Naive thymus-derived CD4-positive, alpha-beta T cell (primary cell): ENCODE measurements at regions not wholly inside any gene's neighbourhood (a gene's known extent, or its start where the extent isn't known, plus 50 kb on each side); places are given as distances from the start of the nearest gene placed in this dataset.

Experiments used
- ATAC-seq: fragments of 150-1000 bp; cut with Tn5 transposase; 2 replicates; pipeline ENCODE4 v1.10.0; 2021; ENCODE audit warnings: mild to moderate bottlenecking, moderate library complexity
- CTCF ChIA-PET: fragments of 350-600 bp; sonication (Branson Sonifier 250); formaldehyde crosslinking; loops from one replicate; lab custom pipeline; 2021; ENCODE audit warnings: antibody characterized with exemption; lab: Charles Lee
- POLR2A ChIA-PET: fragments of 350-600 bp; sonication (Branson Sonifier 250); formaldehyde crosslinking; loops from one replicate; lab custom pipeline; 2021; ENCODE audit warnings: antibody characterized with exemption, inconsistent platforms; lab: Charles Lee
- DNase-seq, 9 donors: peaks; one replicate each; pipeline versions ENCODE4 v3.0.0 to v3.0.0-alpha.2; 2020 to 2022; ENCODE audit warnings: mixed read lengths in 1 of 9
- H3K27ac ChIP-seq: one replicate; pipeline ENCODE4 v1.7.0; 2013; ENCODE audit warnings: mild to moderate bottlenecking, low read depth, low read length, moderate library complexity
- H3K27me3 ChIP-seq, 2 donors: one replicate each; pipeline ENCODE4 v1.7.0; 2013; ENCODE audit warnings: low read length in 2 of 2, mild to moderate bottlenecking in 2 of 2, moderate library complexity in 2 of 2; ENCODE audit not compliant: control insufficient read depth in 2 of 2, insufficient read depth in 2 of 2
- H3K36me3 ChIP-seq, 3 experiments: 1 replicate in 2 of 3; 2 replicates in 1 of 3; pipeline ENCODE4 v1.7.0; 2013; ENCODE audit warnings: low read length in 3 of 3, mild to moderate bottlenecking in 3 of 3, moderate library complexity in 1 of 3; ENCODE audit not compliant: insufficient read depth in 3 of 3, control insufficient read depth in 2 of 3
- H3K4me1 ChIP-seq, 2 donors: one replicate each; pipeline ENCODE4 v1.7.0; 2013; ENCODE audit warnings: low read length in 2 of 2, mild to moderate bottlenecking in 2 of 2, moderate library complexity in 1 of 2; ENCODE audit not compliant: control insufficient read depth in 2 of 2, insufficient read depth in 2 of 2
- H3K4me3 ChIP-seq: 2 replicates; pipeline ENCODE4 v1.7.0; 2013; ENCODE audit warnings: mild to moderate bottlenecking, low read length
- H3K9me3 ChIP-seq, 3 experiments: 1 replicate in 2 of 3; 2 replicates in 1 of 3; pipeline ENCODE4 v1.7.0; 2013; ENCODE audit warnings: low read length in 3 of 3; ENCODE audit not compliant: control insufficient read depth in 2 of 3
- H3K27ac Mint-ChIP-seq, 9 donors: one replicate each; pipeline ENCODE4 v1.8.0; 2020 to 2022; ENCODE audit warnings: mixed read lengths in 9 of 9, mild to moderate bottlenecking in 8 of 9, moderate library complexity in 5 of 9, inconsistent platforms in 2 of 9
- H3K27me3 Mint-ChIP-seq, 5 donors: one replicate each; pipeline ENCODE4 v1.8.0; 2021 to 2022; ENCODE audit warnings: mixed read lengths in 5 of 5, mild to moderate bottlenecking in 1 of 5
- H3K36me3 Mint-ChIP-seq, 5 donors: one replicate each; pipeline ENCODE4 v1.8.0; 2020 to 2022; ENCODE audit warnings: mixed read lengths in 5 of 5, mild to moderate bottlenecking in 3 of 5, inconsistent platforms in 1 of 5
- H3K4me1 Mint-ChIP-seq, 7 donors: one replicate each; pipeline ENCODE4 v1.8.0; 2020 to 2022; ENCODE audit warnings: mixed read lengths in 7 of 7, mild to moderate bottlenecking in 3 of 7, inconsistent platforms in 1 of 7
- H3K4me3 Mint-ChIP-seq, 10 donors: one replicate each; pipeline ENCODE4 v1.8.0; 2020 to 2022; ENCODE audit warnings: mild to moderate bottlenecking in 10 of 10, mixed read lengths in 10 of 10, moderate library complexity in 6 of 10, inconsistent platforms in 2 of 10
- H3K9me3 Mint-ChIP-seq, 11 donors: one replicate each; pipeline ENCODE4 v1.8.0; 2020 to 2022; ENCODE audit warnings: mixed read lengths in 11 of 11, mild to moderate bottlenecking in 4 of 11, inconsistent platforms in 1 of 11, moderate library complexity in 1 of 11
- intact Hi-C, 2 donors: fragments of 100-400 bp; cut with micrococcal nuclease; formaldehyde crosslinking; loops; one replicate each; pipeline ENCODE4 v1.15.1; 2023

DNA sequence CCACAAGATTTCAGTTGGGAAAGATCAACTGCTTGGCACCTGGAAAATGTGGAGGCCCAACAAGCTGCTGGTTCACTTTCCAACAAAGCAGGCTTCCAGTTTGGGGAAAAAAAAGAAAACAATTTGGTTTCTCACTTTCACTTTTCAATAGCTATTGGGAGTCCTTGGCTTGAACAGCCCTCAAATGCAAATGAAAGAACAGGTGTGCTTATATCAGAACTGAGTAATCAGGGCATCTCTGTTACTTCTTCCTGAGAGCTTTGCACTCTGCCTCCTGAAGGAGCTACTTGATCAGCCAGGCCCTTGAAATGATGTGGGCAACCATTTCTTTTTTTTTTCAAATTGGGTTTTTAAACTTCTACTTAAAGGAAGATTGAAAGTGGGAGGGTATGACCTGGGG is 73.5 kb downstream of the MFAP3 start:
- POLR2A ChIA-PET = no interaction called here
- CTCF ChIA-PET = no interaction called here
- Mint-ChIP-seq H3K4me3 (no peak overlapping the region), H3K9me3 (no peaks in the 10 kb centered on the region), H3K27me3 (peaks cover 0 to 8% (median 0%) of the 10 kb centered on the region in 5 donors), H3K4me1 (peaks cover 0 to 22% (median 0%) of the 10 kb centered on the region in 7 donors), H3K27ac (no peak overlapping the region), H3K36me3 (peaks cover 0 to 3% (median 0%) of the 10 kb centered on the region in 5 donors)
- ATAC-seq (no peak), DNase-seq (no peak)
- Histone ChIP-seq H3K9me3 (no peaks in the 10 kb centered on the region), H3K27me3 (no peaks in the 10 kb centered on the region), H3K4me1 (no peaks in the 10 kb centered on the region), H3K27ac (no peak overlapping the region), H3K36me3 (no peaks in the 10 kb centered on the region), H3K4me3 (no peak overlapping the region)
- intact Hi-C loops = no loop called here

DNA sequence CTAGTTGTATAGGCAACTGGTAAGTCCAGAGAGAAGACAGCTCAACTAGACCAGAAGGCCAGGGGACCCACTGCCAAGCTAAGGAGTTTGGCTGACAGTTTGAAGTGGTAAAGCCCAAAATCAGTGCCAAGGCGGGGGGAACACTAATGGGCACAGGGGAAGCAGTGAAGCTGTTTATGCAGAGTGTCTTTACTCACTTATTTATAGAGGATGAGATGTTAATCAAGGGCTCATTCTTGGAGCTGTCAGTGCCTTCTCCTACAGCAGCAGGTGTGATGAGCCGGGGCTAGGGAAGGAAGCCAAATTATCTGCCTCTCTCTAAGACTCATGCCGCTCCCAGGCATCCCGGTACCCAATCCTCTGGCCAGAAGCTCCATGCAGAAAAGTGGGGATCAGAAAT is 75.2 kb upstream of the GALNT10 start:
- no peaks in the 10 kb centered on the region for H3K36me3 ChIP-seq
- ChIA-PET POLR2A (no interaction called here), CTCF (no interaction called here)
- H3K27ac Mint-ChIP-seq = no peak overlapping the region
- H3K4me1 ChIP-seq = no peaks in the 10 kb centered on the region
- peaks cover 0 to 12% (median 7%) of the 10 kb centered on the region in 5 donors for H3K27me3 Mint-ChIP-seq
- no peak overlapping the region for H3K27ac ChIP-seq
- H3K4me1 Mint-ChIP-seq = peaks cover 0 to 15% (median 0%) of the 10 kb centered on the region in 7 donors
- ATAC-seq (no peak), DNase-seq (no peak)
- no peak overlapping the region for H3K4me3 Mint-ChIP-seq
- intact Hi-C loops = no loop called here
- no peaks in the 10 kb centered on the region for H3K27me3 ChIP-seq
- H3K9me3 ChIP-seq = no peaks in the 10 kb centered on the region
- no peaks in the 10 kb centered on the region for H3K36me3 Mint-ChIP-seq
- no peaks in the 10 kb centered on the region for H3K9me3 Mint-ChIP-seq
- no peak overlapping the region for H3K4me3 ChIP-seq

DNA sequence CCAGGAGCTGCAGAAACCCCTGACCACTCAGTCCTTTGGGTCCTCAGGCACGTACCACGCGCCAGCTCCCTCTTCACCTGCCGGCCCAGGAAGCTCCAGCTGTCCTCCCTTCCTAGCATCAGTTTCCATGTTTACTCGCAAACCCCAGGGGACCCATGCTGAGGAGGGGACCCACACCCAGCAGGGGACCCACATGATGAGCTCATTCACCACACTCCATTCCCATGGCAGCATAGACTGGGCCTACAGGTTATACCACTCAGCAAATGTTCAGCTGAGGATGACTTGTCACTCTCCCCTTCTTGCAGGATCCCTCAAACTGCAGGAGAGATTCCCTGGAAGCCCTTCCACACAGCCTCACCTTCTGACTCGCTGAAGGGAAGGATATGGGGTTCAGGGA is 73.5 kb upstream of the GALNT10 start:
- Histone ChIP-seq H3K4me1 (no peaks in the 10 kb centered on the region), H3K36me3 (no peaks in the 10 kb centered on the region), H3K27me3 (no peaks in the 10 kb centered on the region), H3K4me3 (no peak overlapping the region), H3K27ac (no peak overlapping the region), H3K9me3 (no peaks in the 10 kb centered on the region)
- Mint-ChIP-seq H3K36me3 (peaks cover 0 to 4% (median 0%) of the 10 kb centered on the region in 5 donors), H3K4me3 (no peak overlapping the region), H3K27me3 (peaks cover 0 to 15% (median 7%) of the 10 kb centered on the region in 5 donors), H3K27ac (no peak overlapping the region), H3K4me1 (peaks cover 0 to 4% (median 0%) of the 10 kb centered on the region in 7 donors), H3K9me3 (peaks cover 0 to 5% (median 0%) of the 10 kb centered on the region in 11 donors)
- no peak for DNase-seq
- ATAC-seq = no peak
- intact Hi-C loops = no loop called here
- ChIA-PET POLR2A (no interaction called here), CTCF (no interaction called here)

DNA sequence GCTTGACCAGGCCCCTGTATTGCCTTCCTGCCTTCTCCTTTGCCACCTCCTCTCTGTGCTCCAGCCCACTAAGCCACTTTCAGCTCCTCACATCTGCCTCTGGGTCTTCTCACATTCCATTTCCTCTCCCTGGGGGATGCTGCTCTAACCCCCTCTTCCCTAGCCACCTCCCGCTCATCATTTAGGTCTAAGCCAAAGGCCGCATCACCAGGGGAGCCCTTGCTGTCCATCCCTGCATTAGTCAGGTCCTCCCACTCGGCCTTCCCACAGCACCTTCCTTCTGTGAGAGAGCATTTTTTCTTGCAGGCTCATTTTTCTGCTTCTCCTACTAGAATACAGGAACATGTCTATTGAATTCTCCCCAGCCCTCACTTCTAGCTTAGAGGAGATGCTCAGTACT is 72.6 kb upstream of the GALNT10 start:
- Mint-ChIP-seq H3K27ac (no peak overlapping the region), H3K4me1 (no peaks in the 10 kb centered on the region), H3K4me3 (no peak overlapping the region), H3K27me3 (peaks cover 2 to 15% (median 8%) of the 10 kb centered on the region in 5 donors), H3K36me3 (peaks cover 0 to 4% (median 0%) of the 10 kb centered on the region in 5 donors), H3K9me3 (peaks cover 0 to 9% (median 0%) of the 10 kb centered on the region in 11 donors)
- H3K9me3 ChIP-seq = no peaks in the 10 kb centered on the region
- intact Hi-C loops = no loop called here
- POLR2A ChIA-PET = no interaction called here
- no peak overlapping the region for H3K27ac ChIP-seq
- H3K27me3 ChIP-seq = no peaks in the 10 kb centered on the region
- no peak for DNase-seq
- no peak overlapping the region for H3K4me3 ChIP-seq
- H3K36me3 ChIP-seq = no peaks in the 10 kb centered on the region
- ATAC-seq = no peak
- CTCF ChIA-PET = no interaction called here
- H3K4me1 ChIP-seq = no peaks in the 10 kb centered on the region

DNA sequence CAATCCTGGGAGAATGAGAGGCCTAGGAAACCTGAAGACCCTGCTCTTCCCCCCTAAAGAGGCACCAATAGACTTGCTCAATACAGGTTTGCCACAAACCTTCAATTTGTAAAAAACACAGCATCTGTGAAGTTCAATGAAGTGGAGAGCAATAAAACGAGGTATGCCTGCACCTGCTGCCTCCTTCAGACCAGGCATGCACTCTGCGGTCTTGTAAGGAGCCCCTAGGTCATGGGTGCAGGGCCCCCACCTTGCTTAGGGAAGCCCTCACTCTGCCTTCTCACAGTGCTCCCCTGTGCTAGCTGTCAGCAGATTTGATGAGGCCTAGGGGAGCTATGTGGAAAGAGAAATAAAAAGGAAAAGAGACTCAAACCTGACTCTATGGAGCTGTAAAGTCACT is 72.1 kb upstream of the GALNT10 start:
- ATAC-seq = no peak
- Histone ChIP-seq H3K36me3 (no peaks in the 10 kb centered on the region), H3K27me3 (no peaks in the 10 kb centered on the region), H3K4me1 (no peaks in the 10 kb centered on the region), H3K27ac (no peak overlapping the region), H3K4me3 (no peak overlapping the region), H3K9me3 (no peaks in the 10 kb centered on the region)
- CTCF ChIA-PET = no interaction called here
- Mint-ChIP-seq H3K4me3 (no peak overlapping the region), H3K36me3 (peaks cover 0 to 6% (median 0%) of the 10 kb centered on the region in 5 donors), H3K27me3 (peaks cover 5 to 18% (median 12%) of the 10 kb centered on the region in 5 donors), H3K27ac (no peak overlapping the region), H3K9me3 (peaks cover 0 to 13% (median 2%) of the 10 kb centered on the region in 11 donors), H3K4me1 (no peaks in the 10 kb centered on the region)
- DNase-seq = no peak
- POLR2A ChIA-PET = no interaction called here
- intact Hi-C loops = no loop called here

DNA sequence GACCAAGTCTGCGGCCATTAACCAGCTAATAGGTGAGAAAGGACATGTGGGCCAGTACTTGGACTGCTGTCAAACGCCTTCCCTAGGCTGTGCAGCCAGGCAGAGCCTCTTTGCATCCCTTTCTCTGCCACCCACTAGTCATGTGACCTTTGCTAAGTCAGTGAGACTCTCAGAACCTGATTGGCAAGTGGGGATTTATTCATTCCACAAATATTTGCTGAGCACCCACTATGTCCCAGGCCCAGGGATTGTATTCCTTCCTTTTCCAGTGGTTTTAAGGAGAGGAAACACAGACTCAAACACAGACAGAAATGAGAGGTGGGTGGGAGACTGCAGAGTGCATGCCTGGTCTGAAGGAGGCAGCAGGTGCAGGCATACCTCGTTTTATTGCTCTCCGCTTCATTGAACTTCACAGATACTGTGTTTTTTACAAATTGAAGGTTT is 71.6 kb upstream of the GALNT10 start:
- H3K9me3 ChIP-seq = no peaks in the 10 kb centered on the region
- H3K4me3 ChIP-seq = no peak overlapping the region
- H3K27me3 ChIP-seq = no peaks in the 10 kb centered on the region
- H3K4me1 ChIP-seq = no peaks in the 10 kb centered on the region
- CTCF ChIA-PET = no interaction called here
- POLR2A ChIA-PET = no interaction called here
- Mint-ChIP-seq H3K4me1 (no peaks in the 10 kb centered on the region), H3K27ac (no peak overlapping the region), H3K36me3 (peaks cover 0 to 9% (median 0%) of the 10 kb centered on the region in 5 donors), H3K4me3 (no peak overlapping the region), H3K9me3 (peaks cover 0 to 17% (median 5%) of the 10 kb centered on the region in 11 donors), H3K27me3 (peaks cover 7 to 21% (median 12%) of the 10 kb centered on the region in 5 donors)
- no peaks in the 10 kb centered on the region for H3K36me3 ChIP-seq
- intact Hi-C loops = no loop called here
- ATAC-seq (no peak), DNase-seq (no peak)
- H3K27ac ChIP-seq = no peak overlapping the region

DNA sequence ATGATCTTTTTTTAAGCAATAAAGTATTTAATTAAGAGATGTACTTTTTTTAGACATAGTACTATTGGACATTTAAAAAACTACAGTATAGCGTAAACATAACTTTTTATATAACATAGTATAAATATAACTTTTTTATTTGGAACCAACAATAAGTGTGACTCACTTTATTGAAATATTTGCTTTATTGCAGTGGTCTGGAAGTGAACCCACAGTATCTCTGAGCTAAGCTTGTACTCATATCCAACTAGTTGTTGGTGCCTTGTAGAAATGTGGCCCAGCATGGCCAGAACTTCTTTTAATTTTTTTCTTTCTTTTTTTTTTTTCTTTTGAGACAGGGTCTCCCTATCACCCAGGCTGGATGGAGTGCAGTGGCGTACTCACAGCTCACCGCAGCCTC is 61.5 kb upstream of the GALNT10 start:
- H3K27me3 Mint-ChIP-seq = peaks cover 6 to 55% (median 15%) of the 10 kb centered on the region in 5 donors

More for the DNA sequence above, 61.5 kb upstream of the GALNT10 start:
- Mint-ChIP-seq H3K4me1 (no peaks in the 10 kb centered on the region), H3K9me3 (peaks cover 0 to 14% (median 5%) of the 10 kb centered on the region in 11 donors), H3K27ac (no peak overlapping the region), H3K36me3 (peaks cover 0 to 8% (median 2%) of the 10 kb centered on the region in 5 donors), H3K4me3 (no peak overlapping the region)
- Histone ChIP-seq H3K4me3 (no peak overlapping the region), H3K9me3 (no peaks in the 10 kb centered on the region), H3K36me3 (no peaks in the 10 kb centered on the region), H3K4me1 (no peaks in the 10 kb centered on the region), H3K27me3 (no peaks in the 10 kb centered on the region), H3K27ac (no peak overlapping the region)
- ATAC-seq = no peak
- CTCF ChIA-PET = no interaction called here
- POLR2A ChIA-PET = interaction anchor here (0.7 kb wide), 1 partner anchor 63 kb away, joined by 3 read pairs; no protein-coding TSS in a partner anchor
- intact Hi-C loops = no loop called here
- no peak for DNase-seq
